SK-N-SH (cell line): ENCODE measurements at regions not wholly inside any gene's neighbourhood (a gene's known extent, or its start where the extent isn't known, plus 50 kb on each side); places are given as distances from the start of the nearest gene placed in this dataset.

Source experiments
- EP300 ChIP-seq, 2 experiments: IDR thresholded peaks; 2 replicates each; pipeline versions ENCODE4 v1.4.0 to v1.6.1; 2012; ENCODE audit warnings: borderline replicate concordance in 1 of 2, low read depth in 1 of 2, low read length in 1 of 2
- FOSL2 ChIP-seq: IDR thresholded peaks from 2 replicates; pipeline ENCODE4 v1.4.0; 2012; ENCODE audit warnings: low read depth, mild to moderate bottlenecking, moderate library complexity, borderline replicate concordance
- GATA2 ChIP-seq: sonication (generic); formaldehyde crosslinking; IDR thresholded peaks from 2 replicates; pipeline ENCODE4 v1.5.0; 2020; ENCODE audit warnings: mild to moderate bottlenecking, missing genetic modification reagents
- IRF3 ChIP-seq: fragments of 150-350 bp; IDR thresholded peaks from 2 replicates; pipeline ENCODE4 v1.6.1; 2016; ENCODE audit warnings: mild to moderate bottlenecking, low read depth, low read length
- TF ChIP-seq, protein P1 (sequence below): fragments of 200-600 bp; sonication (generic); IDR thresholded peaks from 2 replicates; pipeline ENCODE4 v1.6.1; 2017; ENCODE audit warnings: antibody characterized with exemption, mild to moderate bottlenecking, moderate library complexity
- TF ChIP-seq, protein P2 (sequence below): IDR thresholded peaks from 2 replicates; pipeline ENCODE4 v1.6.1; 2012; ENCODE audit warnings: mild to moderate bottlenecking, low read depth, low read length, moderate library complexity
- TF ChIP-seq, protein P3 (sequence below): IDR thresholded peaks from 2 replicates; pipeline ENCODE4 v1.4.0; 2012; ENCODE audit warnings: low read depth, borderline replicate concordance

- TF ChIP-seq, protein P1, sequence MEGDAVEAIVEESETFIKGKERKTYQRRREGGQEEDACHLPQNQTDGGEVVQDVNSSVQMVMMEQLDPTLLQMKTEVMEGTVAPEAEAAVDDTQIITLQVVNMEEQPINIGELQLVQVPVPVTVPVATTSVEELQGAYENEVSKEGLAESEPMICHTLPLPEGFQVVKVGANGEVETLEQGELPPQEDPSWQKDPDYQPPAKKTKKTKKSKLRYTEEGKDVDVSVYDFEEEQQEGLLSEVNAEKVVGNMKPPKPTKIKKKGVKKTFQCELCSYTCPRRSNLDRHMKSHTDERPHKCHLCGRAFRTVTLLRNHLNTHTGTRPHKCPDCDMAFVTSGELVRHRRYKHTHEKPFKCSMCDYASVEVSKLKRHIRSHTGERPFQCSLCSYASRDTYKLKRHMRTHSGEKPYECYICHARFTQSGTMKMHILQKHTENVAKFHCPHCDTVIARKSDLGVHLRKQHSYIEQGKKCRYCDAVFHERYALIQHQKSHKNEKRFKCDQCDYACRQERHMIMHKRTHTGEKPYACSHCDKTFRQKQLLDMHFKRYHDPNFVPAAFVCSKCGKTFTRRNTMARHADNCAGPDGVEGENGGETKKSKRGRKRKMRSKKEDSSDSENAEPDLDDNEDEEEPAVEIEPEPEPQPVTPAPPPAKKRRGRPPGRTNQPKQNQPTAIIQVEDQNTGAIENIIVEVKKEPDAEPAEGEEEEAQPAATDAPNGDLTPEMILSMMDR = no peak
- TF ChIP-seq, protein P2, sequence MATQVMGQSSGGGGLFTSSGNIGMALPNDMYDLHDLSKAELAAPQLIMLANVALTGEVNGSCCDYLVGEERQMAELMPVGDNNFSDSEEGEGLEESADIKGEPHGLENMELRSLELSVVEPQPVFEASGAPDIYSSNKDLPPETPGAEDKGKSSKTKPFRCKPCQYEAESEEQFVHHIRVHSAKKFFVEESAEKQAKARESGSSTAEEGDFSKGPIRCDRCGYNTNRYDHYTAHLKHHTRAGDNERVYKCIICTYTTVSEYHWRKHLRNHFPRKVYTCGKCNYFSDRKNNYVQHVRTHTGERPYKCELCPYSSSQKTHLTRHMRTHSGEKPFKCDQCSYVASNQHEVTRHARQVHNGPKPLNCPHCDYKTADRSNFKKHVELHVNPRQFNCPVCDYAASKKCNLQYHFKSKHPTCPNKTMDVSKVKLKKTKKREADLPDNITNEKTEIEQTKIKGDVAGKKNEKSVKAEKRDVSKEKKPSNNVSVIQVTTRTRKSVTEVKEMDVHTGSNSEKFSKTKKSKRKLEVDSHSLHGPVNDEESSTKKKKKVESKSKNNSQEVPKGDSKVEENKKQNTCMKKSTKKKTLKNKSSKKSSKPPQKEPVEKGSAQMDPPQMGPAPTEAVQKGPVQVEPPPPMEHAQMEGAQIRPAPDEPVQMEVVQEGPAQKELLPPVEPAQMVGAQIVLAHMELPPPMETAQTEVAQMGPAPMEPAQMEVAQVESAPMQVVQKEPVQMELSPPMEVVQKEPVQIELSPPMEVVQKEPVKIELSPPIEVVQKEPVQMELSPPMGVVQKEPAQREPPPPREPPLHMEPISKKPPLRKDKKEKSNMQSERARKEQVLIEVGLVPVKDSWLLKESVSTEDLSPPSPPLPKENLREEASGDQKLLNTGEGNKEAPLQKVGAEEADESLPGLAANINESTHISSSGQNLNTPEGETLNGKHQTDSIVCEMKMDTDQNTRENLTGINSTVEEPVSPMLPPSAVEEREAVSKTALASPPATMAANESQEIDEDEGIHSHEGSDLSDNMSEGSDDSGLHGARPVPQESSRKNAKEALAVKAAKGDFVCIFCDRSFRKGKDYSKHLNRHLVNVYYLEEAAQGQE = no peak
- TF ChIP-seq IRF3 (no peak), EP300 (IDR thresholded peaks at IDR 0.05; ENCODE audit: borderline replicate concordance in 1 of 2, low read depth in 1 of 2, low read length in 1 of 2) (no peak), FOSL2 (no peak), GATA2 (CRISPR knock-in tag) (no peak)
- TF ChIP-seq, protein P3, sequence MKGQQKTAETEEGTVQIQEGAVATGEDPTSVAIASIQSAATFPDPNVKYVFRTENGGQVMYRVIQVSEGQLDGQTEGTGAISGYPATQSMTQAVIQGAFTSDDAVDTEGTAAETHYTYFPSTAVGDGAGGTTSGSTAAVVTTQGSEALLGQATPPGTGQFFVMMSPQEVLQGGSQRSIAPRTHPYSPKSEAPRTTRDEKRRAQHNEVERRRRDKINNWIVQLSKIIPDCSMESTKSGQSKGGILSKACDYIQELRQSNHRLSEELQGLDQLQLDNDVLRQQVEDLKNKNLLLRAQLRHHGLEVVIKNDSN = no peak
Observed at GRCh38 chr12:126512916-126513913, 1448.0 kb downstream of the AACS start.
